SJSA1 (cell line): ENCODE measurements at regions not wholly inside any gene's neighbourhood (a gene's known extent, or its start where the extent isn't known, plus 50 kb on each side); places are given as distances from the start of the nearest gene placed in this dataset.

ENCODE experiments used
- DNase-seq, 2 experiments: peaks; one replicate each; pipeline ENCODE4 v3.0.0-alpha.2; 2015 to 2020; ENCODE audit warnings: low spot score in 2 of 2, low read depth in 1 of 2
- H3K27ac ChIP-seq: fragments of 250-450 bp; sonication (Bioruptor Pico); 2 replicates; pipeline ENCODE4 v1.5.1; 2020; ENCODE audit warnings: mild to moderate bottlenecking, moderate library complexity
- H3K27me3 ChIP-seq: fragments of 250-450 bp; sonication (Bioruptor Pico); replicated peaks from 2 replicates; pipeline ENCODE4 v1.5.1; 2020; ENCODE audit warnings: mild to moderate bottlenecking, moderate library complexity
- H3K36me3 ChIP-seq: fragments of 250-450 bp; sonication (Bioruptor Pico); 2 replicates; pipeline ENCODE4 v1.5.1; 2020; ENCODE audit warnings: mild to moderate bottlenecking
- H3K4me1 ChIP-seq: fragments of 250-450 bp; sonication (Bioruptor Pico); replicated peaks from 2 replicates; pipeline ENCODE4 v1.6.1; 2021; ENCODE audit warnings: mild to moderate bottlenecking
- H3K4me3 ChIP-seq: fragments of 250-450 bp; sonication (Bioruptor Pico); 2 replicates; pipeline ENCODE4 v1.5.1; 2020; ENCODE audit warnings: mild to moderate bottlenecking
- H3K9me3 ChIP-seq: fragments of 250-450 bp; sonication (Bioruptor Pico); replicated peaks from 2 replicates; pipeline ENCODE4 v1.5.1; 2020; ENCODE audit warnings: mild to moderate bottlenecking

GRCh38 chr5:66516550-66516949, 79.6 kb upstream of the MAST4 start:
- no peak overlapping the region for H3K4me3 ChIP-seq
- H3K9me3 ChIP-seq = no peaks in the 10 kb centered on the region; the same call in 1 of the 2 replicates
- no peak for DNase-seq
- no peak overlapping the region for H3K27ac ChIP-seq
- H3K4me1 ChIP-seq = no peaks in the 10 kb centered on the region
- no peaks in the 10 kb centered on the region for H3K27me3 ChIP-seq
- H3K36me3 ChIP-seq = no peaks in the 10 kb centered on the region

GRCh38 chr5:66517351-66517750, 78.8 kb upstream of the MAST4 start:
- no peaks in the 10 kb centered on the region; the same call in 1 of the 2 replicates for H3K9me3 ChIP-seq
- no peaks in the 10 kb centered on the region for H3K27me3 ChIP-seq
- no peak overlapping the region for H3K4me3 ChIP-seq
- no peak for DNase-seq
- H3K27ac ChIP-seq = no peak overlapping the region
- no peaks in the 10 kb centered on the region for H3K36me3 ChIP-seq
- H3K4me1 ChIP-seq = no peaks in the 10 kb centered on the region

- no peak overlapping the region for H3K4me3 ChIP-seq
- no peaks in the 10 kb centered on the region for H3K9me3 ChIP-seq
- H3K4me1 ChIP-seq = no peaks in the 10 kb centered on the region
- H3K27ac ChIP-seq = no peak overlapping the region
- H3K36me3 ChIP-seq = no peaks in the 10 kb centered on the region
- DNase-seq = no peak
- H3K27me3 ChIP-seq = no peaks in the 10 kb centered on the region
Observed at GRCh38 chr5:66518052-66518451, 78.1 kb upstream of the MAST4 start.

- Histone ChIP-seq H3K27ac (no peak overlapping the region), H3K27me3 (no peaks in the 10 kb centered on the region), H3K36me3 (no peaks in the 10 kb centered on the region), H3K9me3 (no peaks in the 10 kb centered on the region), H3K4me3 (no peak overlapping the region), H3K4me1 (no peaks in the 10 kb centered on the region)
- DNase-seq = no peak
Observed at GRCh38 chr5:66518753-66519152, 77.4 kb upstream of the MAST4 start.

- DNase-seq = no peak
- no peaks in the 10 kb centered on the region for H3K9me3 ChIP-seq
- H3K27me3 ChIP-seq = no peaks in the 10 kb centered on the region
- no peaks in the 10 kb centered on the region for H3K4me1 ChIP-seq
- H3K36me3 ChIP-seq = no peaks in the 10 kb centered on the region
- H3K27ac ChIP-seq = no peak overlapping the region
- H3K4me3 ChIP-seq = no peak overlapping the region
Observed at GRCh38 chr5:66519626-66520025, 76.6 kb upstream of the MAST4 start.

- no peak for DNase-seq
- Histone ChIP-seq H3K27ac (no peak overlapping the region), H3K4me1 (no peaks in the 10 kb centered on the region), H3K9me3 (no peaks in the 10 kb centered on the region), H3K4me3 (no peak overlapping the region), H3K36me3 (no peaks in the 10 kb centered on the region), H3K27me3 (no peaks in the 10 kb centered on the region)
Observed at GRCh38 chr5:66520854-66521253, 75.3 kb upstream of the MAST4 start.

GRCh38 chr5:66527478-66528035, 68.6 kb upstream of the MAST4 start:
- no peak overlapping the region for H3K27ac ChIP-seq
- no peak overlapping the region for H3K4me3 ChIP-seq
- no peak for DNase-seq
- no peaks in the 10 kb centered on the region for H3K27me3 ChIP-seq
- H3K4me1 ChIP-seq = no peaks in the 10 kb centered on the region
- H3K9me3 ChIP-seq = no peaks in the 10 kb centered on the region
- no peaks in the 10 kb centered on the region for H3K36me3 ChIP-seq

DNA sequence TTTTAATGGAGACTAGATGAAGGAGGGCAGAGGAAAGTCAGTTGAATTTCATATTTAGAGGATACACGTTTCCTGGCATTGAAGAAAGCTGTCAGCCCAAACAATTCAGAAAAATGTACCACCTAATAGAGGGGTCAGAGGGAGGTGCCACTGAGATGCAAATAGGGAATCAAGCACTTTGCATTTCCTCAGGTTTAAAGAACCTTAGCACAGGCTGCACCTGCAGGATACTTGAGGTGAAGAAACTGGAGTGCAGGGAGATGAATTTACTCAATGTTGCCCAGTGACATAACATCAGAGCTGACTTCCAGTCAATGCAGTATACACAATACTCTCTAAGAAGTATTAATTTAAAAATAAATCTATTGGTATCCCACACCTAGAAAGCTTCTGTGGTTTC, 67.0 kb upstream of the MAST4 start:
- DNase-seq = no peak
- no peaks in the 10 kb centered on the region for H3K9me3 ChIP-seq
- no peaks in the 10 kb centered on the region for H3K27me3 ChIP-seq
- H3K36me3 ChIP-seq = no peaks in the 10 kb centered on the region
- H3K4me3 ChIP-seq = no peak overlapping the region
- H3K27ac ChIP-seq = no peak overlapping the region
- no peaks in the 10 kb centered on the region for H3K4me1 ChIP-seq

GRCh38 chr5:66529704-66530103, 66.5 kb upstream of the MAST4 start:
- Histone ChIP-seq H3K36me3 (no peaks in the 10 kb centered on the region), H3K27me3 (no peaks in the 10 kb centered on the region), H3K27ac (no peak overlapping the region), H3K4me1 (no peaks in the 10 kb centered on the region), H3K9me3 (no peaks in the 10 kb centered on the region), H3K4me3 (no peak overlapping the region)
- no peak for DNase-seq

DNA sequence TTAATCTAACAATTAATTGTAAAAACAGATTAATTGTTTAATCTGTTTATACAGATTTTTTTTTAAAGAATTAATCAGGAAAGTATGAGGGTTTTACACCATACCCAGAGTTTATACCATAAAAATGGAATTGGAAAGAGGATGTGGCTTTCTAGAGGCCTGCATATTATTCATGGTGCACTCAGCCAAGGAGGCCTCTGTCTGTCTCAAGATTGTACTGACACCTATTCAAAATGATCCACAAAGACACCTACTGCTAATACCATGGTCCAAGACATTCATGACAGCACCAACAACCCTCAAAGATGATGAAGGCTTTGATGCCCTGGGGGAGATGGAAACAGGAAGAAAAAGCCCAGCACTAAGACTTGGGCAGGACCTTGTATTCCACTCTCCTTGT, 58.1 kb upstream of the MAST4 start:
- Histone ChIP-seq H3K27me3 (no peaks in the 10 kb centered on the region), H3K27ac (no peak overlapping the region), H3K9me3 (no peaks in the 10 kb centered on the region), H3K4me1 (no peaks in the 10 kb centered on the region), H3K36me3 (no peaks in the 10 kb centered on the region), H3K4me3 (no peak overlapping the region)
- no peak for DNase-seq

- Histone ChIP-seq H3K27ac (no peak overlapping the region), H3K4me3 (no peak overlapping the region), H3K9me3 (no peaks in the 10 kb centered on the region), H3K27me3 (no peaks in the 10 kb centered on the region), H3K4me1 (no peaks in the 10 kb centered on the region), H3K36me3 (no peaks in the 10 kb centered on the region)
- no peak for DNase-seq
Observed at GRCh38 chr5:66538531-66538930, 57.7 kb upstream of the MAST4 start.

DNA sequence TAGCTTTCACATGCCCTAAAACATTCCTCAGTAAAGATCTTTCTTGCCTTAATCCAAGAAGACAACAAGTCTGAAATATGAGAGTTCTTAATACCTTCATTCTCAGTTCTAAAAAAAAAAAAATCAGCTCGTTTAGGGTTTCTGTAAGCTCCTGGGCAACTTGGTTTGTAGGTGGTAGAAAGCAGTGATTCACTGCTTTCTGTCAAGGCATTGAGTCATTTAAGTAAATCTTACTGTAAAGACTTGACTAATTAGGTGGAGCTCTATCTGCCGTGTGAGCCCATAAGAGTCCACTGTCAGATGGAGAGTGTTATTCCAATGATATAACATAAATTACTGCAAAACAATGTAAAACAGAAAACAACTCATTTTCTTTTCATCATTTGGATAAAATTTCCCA, 56.1 kb upstream of the MAST4 start:
- Histone ChIP-seq H3K36me3 (no peaks in the 10 kb centered on the region), H3K4me1 (no peaks in the 10 kb centered on the region), H3K27me3 (no peaks in the 10 kb centered on the region), H3K4me3 (no peak overlapping the region), H3K9me3 (no peaks in the 10 kb centered on the region), H3K27ac (no peak overlapping the region)
- no peak for DNase-seq

- no peak for DNase-seq
- Histone ChIP-seq H3K36me3 (no peaks in the 10 kb centered on the region), H3K27ac (no peak overlapping the region), H3K4me1 (no peaks in the 10 kb centered on the region), H3K27me3 (no peaks in the 10 kb centered on the region), H3K4me3 (no peak overlapping the region), H3K9me3 (no peaks in the 10 kb centered on the region)
Observed at GRCh38 chr5:66542711-66543110, 53.5 kb upstream of the MAST4 start.
